ENCODE measurements at regions not wholly inside any gene's neighbourhood (a gene's known extent, or its start where the extent isn't known, plus 50 kb on each side); places are given as distances from the start of the nearest gene placed in this dataset.

DNA sequence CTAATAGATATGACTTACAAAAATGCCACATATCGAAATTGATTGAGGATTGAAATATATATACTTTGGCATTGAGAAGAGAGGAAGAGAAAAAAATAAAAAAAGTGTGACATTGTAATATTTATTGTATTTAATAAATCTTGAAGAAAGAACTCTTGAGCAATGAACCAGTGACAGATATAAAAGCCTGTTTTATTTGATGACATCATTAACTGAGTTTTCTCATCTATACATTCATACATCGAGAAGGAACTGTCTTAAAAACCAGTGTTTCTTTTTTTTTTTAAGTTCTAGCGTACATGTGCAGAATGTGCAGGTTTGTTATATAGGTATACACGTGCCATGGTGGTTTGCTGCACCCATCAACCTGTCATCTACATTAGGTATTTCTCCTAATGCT is 368.2 kb downstream of the SNAPC1 start:
- DNase-seq (ENCODE audit: extremely low read depth in 1 of 2, low read depth in 1 of 2) = no peak

DNA sequence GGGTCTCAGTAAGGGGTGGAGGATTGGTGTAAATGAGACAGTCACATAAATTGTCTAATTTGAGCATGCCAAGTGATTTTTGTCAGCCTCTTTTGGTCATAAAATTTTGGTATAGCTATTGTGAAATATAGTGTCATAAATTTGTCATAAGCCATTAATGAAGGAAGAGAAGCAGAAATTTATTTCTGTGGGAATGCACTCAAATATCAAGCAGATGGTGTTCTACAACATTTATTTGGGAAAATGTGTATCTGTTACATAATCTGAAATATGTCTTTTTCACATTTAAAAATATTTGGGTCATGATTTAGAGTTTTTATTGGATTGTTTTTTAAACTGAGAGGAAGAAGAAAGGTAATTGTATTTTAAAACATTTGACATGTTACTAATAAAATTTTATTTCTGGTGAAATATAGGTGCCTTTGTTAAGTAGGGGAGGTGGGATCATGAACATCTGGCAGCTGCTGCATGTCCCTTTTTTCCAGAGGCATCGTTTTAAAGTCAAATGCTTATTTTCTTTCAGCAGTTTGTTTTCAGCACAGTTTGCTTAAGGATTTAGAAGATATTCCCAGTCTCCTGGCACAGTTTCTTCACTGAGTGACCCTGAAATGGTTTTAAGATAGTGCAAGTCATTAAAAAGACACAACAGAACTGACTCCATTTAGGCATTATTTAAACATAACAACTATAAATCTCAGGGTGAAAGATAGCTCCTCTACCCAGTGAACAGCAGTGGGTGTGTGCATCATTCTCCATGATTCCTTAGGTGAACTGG is 371.7 kb downstream of the SNAPC1 start:
- DNase-seq (ENCODE audit: extremely low read depth in 1 of 2, low read depth in 1 of 2) = no peak

DNA sequence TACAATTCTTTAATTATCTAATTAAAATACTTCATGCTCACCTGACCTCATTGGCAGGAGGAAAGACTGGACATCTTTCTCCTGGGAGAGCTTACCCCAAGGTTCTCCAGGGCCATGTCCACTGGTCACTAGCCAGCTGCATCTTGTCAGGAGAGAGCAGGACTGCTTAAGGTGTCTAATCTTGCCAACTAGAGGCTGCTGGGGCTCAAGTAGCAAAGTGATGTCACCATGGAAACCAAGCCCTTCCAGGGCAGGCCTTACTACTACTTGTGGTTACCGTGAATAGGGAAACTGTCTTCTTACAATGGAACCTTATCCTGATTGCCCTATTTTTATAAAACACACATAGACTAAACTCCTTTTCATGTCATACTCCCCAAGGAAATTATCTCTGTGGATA is 376.4 kb downstream of the SNAPC1 start:
- DNase-seq (ENCODE audit: extremely low read depth in 1 of 2, low read depth in 1 of 2) = no peak

DNA sequence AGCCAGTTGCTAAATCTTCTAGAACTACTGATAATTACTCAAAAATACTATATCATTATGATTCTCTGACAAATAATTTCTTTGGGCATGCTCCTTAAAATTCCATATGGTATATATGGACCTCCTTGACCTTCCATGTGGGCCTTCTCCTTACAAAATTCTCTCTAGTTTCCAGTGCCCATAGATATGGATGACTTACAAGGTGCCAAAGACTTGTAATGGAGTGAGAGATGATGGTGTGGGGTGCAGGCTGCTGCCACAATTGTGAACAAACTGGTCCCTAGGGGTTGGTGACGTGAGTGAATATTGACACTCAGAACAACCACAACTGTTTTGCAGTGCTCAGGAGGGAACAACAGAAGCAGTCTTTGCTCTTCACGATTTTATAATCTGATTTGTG is 378.9 kb downstream of the SNAPC1 start:
- no peak for DNase-seq (ENCODE audit: extremely low read depth in 1 of 2, low read depth in 1 of 2)

DNA sequence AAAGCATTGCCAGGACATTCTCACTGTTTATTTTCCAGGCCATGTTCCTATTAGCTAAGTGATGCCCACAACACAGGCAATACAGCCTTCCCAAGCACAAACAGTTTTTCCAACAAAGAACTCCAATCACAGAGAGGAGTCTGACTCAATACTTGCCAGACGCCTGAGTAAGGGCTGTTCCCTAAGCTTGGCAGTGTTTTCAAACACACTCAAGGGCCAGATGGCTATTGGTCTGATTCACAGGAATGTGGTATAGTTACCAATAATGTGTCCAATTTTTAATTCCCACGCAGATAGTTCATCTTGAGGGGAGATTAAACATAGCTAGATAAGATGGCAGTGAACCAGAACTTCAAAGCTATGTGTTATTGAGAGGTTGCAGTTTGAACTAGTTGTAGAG is 381.0 kb downstream of the SNAPC1 start:
- no peak for DNase-seq (ENCODE audit: extremely low read depth in 1 of 2, low read depth in 1 of 2)

DNA sequence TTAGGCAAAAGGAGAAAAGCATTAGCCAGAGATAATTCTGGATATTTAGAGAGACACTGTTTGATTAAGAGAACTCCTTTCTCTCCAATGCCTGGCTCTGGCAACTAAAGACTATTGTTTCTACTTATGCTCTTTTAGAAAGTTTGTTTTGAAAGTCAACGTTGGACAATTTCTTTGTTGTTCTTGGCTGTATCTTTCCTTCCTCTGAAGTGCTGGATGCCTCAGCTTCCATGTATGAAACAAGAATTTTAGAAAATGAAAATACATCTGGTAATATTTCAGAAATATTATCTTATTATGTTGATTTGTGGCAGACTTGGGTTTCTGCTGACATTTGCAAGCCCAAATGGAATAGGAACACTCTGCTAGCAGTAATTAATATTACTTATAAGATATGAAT is 382.6 kb downstream of the SNAPC1 start:
- DNase-seq (ENCODE audit: extremely low read depth in 1 of 2, low read depth in 1 of 2) = no peak

DNA sequence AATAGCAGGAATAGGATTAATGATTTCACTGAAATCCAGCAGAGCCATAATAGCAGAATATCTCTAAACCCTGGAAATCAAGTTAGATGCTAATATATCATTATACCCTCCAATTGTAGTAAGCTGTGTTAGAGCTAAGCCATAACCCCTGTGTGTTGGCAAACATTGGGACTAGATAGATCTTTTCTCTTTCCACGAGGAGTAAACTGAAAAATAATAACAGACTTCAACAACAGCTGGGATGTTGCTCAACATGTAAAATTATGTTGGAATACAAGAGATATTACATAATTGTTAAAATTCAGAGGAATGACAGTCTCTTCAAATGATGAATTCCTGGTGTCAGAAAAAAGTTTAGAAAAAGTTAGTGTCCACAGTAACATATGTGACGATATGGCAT is 383.8 kb downstream of the SNAPC1 start:
- no peak for DNase-seq (ENCODE audit: extremely low read depth in 1 of 2, low read depth in 1 of 2)

DNA sequence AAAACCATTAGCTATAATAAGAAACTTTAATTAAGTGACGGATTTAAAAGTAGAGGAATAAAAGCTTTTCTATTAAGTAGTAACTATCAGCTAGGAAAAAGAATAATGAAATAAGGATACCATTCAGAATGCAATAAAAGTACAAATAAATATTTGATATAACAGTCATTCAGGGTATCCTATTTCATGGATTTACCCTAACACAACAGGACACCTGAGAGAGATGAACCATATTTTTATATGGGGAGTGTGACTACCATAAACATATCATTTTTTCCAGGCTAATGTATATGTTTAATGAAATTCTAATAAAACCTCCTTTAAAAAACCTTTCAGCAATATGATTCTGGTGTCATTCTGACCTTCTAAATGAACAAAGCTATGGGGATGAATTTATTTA is 393.8 kb downstream of the SNAPC1 start:
- no peak for DNase-seq (ENCODE audit: extremely low read depth in 1 of 2, low read depth in 1 of 2)

DNA sequence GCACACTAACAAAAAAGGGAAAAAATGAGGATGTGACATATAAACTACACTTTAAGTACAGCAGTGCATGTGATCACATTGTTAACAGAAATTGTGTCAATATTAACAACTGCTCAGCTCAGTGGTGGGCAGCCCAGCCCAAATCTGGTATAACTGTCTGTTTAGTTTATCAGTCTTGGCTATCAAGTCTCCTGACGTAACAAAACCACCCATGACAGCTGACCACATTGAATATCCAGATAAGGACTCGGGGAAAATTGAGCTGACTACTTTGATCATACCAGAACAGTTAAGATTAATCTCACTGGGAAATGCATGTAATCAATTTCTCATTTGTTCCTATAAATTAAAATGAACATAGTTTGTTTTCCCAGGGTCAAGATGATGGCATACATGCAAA is 396.6 kb downstream of the SNAPC1 start:
- no peak for DNase-seq (ENCODE audit: extremely low read depth in 1 of 2, low read depth in 1 of 2)

DNA sequence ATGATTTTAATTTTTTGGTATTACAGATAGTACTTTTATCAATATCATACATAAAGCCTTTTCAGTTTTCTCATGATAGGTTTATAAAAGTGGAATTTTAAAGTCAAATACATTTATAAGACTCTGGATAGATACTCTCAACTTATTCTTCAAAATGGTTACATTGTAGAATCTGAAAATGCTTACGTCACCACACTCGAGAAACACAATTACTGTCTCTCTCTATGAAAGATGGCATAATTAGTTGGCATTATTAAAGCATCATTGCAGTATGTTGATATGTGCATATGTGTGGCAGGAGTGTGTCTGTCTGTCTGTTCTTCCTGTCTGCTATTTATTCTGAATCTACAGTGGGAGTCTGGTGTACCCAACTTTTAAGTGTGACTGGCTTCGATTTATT is 397.1 kb downstream of the SNAPC1 start:
- DNase-seq (ENCODE audit: extremely low read depth in 1 of 2, low read depth in 1 of 2) = no peak

DNA sequence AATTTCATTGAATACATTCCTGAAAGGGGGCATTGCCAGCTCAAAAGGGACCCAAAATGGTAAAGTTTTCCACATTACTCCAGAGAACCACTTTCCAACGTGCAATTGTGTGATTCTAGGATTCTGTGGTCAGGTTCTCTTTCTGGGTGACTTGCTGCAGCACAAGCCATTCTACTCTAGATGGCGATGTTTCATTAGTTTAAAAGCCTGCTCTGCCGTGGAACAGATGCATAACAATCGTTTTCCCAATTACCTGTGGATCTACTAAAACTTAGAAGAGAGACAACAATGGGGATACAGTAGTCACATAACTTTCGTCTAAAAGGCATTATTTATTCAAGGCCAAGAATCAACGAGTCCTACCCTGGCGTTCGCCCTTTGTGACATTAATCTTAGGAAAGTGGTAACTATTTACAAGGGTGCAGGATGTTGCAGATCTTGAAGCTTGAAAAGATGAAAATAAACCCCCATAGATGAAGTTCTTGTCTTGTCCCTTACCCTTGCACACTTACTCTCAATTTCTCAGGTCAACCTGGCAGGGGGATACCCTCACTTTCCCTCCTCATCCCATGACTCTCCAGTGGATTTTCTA is 400.9 kb downstream of the SNAPC1 start:
- no peak for DNase-seq (ENCODE audit: extremely low read depth in 1 of 2, low read depth in 1 of 2)

DNA sequence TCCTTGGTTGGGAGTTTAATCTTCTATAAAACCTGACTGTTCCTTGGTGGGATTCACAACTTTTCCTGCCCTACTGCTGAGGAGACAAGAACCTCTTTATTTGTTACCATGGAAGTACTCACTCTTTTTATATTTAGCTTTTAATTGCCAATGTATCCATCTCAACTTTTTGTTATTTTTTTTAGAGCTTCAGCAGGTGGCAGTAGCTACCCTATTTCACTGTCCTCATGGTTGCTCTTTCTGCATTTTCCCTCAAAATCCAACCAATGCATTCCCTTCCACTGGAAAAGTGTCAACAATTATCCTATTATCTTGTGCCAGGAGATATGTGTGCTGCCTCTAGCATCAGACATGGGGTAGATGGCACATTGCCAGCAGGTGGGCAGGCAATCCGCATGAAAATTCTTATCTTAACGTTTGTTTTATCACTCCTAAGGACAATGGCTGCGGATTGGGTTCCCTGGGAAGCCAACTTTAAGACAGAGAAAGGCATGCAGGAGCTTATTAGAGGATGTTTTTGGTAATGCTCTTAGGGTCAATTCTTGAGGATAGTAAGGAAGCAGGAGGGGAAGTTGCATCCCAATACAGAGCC is 406.4 kb downstream of the SNAPC1 start:
- DNase-seq (ENCODE audit: extremely low read depth in 1 of 2, low read depth in 1 of 2) = no peak

DNA sequence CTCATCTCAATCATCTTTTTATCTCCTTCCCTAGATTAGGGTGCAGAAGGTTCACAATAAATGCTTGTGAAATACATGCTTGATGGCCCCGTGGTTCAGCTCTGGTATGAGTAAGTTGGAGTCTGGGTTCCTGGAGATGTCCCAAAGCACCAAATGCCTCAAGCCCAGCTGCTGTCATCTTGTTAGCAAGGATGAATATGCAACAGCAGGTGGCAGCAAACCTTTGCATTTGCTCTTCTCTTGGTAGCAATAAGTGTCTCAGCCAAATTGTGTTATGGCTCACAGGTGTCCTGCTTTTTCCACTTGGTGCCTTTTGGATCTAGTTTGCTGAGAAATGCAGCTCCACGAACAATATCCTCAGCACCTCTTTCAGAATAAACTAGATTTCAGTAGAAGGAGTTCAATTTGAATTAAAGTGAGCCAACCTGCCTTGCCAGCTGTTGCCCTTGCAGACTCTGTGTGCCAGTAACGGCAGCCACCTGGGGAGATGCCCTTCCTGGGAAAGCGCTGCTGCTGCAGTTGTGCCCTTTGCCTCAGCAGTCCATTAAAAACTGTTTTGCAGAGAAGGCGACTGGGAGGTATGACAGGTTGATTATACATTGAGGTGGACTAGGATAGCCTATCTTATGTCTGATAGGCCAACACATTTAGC is 417.3 kb downstream of the SNAPC1 start:
- DNase-seq (ENCODE audit: extremely low read depth in 1 of 2, low read depth in 1 of 2) = no peak

DNA sequence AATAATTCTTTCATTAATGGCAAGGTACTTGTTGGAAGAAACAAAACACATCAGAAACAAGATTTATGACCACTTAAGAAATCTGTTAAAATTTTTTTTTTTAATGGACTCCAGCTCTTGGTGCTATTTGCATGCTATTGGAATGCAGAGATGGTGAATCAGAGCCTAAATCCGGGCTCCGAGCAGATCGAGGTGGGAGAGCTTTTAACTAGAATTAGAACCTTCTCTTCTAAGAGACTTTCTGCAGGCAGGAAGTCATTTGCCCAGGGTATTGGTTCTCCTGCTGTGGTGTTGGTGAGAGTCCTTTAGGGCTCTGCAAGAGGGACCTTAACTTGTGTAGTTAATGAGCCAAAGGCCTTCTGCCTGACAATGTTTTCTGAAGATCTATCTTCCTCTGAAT is 419.4 kb downstream of the SNAPC1 start:
- DNase-seq (ENCODE audit: extremely low read depth in 1 of 2, low read depth in 1 of 2) = no peak

DNA sequence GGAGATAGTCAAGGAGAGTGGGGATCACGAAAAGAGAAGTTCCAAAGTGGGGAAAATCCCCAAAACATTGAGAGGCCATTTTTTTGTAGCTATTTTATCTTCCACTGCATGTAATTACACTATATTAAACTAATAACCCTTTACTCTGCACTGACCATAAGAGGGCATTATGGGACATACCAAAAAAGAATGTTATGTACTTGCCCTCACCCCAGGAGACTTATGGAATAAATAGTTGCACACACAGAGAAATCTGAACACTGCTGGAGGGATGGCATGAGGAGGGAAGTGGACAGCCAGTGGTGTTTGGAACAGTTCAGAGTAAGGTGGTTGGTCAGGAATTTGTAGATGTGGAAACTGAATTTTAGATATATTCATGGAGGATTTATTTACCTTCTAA is 422.9 kb downstream of the SNAPC1 start:
- no peak for DNase-seq (ENCODE audit: extremely low read depth in 1 of 2, low read depth in 1 of 2)

DNA sequence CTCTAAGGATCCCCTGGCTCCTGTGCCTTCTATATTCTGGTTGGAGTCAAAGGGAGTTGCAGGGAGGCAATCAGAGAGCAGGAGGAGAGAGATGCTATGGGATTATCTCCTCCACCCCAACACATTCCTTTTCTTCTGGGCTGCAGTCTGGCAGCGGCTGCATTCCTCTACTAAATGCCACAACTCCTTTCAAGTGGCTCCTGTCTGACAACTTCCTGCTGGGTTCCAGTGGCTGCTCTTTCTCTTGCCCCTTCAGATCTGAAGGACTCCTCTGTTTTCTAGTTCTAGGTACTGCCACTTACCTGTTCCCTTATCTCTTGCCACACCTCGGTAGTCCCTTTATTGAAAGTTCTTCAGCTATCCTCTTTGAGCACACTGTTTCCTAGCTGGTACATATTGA is 425.0 kb downstream of the SNAPC1 start:
- no peak for DNase-seq (ENCODE audit: extremely low read depth in 1 of 2, low read depth in 1 of 2)

DNA sequence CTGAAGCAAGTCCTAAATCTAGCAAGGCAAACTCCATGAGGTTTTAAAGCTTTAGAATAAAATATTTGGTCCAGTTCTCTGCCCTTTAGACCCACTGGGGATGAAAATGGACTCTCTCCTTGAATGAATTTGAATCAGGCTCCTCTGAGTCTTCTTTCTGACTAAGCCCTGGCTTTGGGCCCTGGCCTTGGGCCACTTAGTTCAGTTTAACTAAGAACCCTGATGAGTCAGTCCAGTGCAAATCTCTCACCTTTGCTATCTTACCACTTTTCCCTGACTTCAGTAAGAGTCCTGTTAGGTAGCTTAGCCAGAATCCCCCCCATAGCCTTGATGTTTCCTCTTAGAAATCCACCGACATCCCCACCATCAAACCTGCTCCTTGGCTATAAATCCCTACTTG is 427.5 kb downstream of the SNAPC1 start:
- no peak for DNase-seq (ENCODE audit: extremely low read depth in 1 of 2, low read depth in 1 of 2)

DNA sequence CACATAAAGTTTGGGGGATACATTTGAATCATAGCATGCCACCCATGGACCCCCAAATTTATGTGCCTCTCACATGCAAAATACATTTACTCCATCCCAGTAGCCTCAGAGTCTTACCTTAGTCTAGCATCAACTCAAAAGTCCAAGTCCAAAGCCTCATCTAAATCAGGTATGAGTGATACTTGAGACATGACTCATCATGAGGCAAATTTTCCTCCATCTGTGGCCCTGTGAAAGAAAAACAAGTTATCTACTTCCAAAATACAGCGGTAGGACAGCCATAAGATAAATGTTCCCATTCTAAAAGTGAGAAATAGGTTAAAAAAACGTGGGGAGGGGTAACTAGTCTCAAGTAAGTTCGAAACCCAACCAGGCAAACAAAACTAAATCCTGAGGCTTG is 444.2 kb downstream of the SNAPC1 start:
- no peak for DNase-seq (ENCODE audit: extremely low read depth in 1 of 2, low read depth in 1 of 2)

DNA sequence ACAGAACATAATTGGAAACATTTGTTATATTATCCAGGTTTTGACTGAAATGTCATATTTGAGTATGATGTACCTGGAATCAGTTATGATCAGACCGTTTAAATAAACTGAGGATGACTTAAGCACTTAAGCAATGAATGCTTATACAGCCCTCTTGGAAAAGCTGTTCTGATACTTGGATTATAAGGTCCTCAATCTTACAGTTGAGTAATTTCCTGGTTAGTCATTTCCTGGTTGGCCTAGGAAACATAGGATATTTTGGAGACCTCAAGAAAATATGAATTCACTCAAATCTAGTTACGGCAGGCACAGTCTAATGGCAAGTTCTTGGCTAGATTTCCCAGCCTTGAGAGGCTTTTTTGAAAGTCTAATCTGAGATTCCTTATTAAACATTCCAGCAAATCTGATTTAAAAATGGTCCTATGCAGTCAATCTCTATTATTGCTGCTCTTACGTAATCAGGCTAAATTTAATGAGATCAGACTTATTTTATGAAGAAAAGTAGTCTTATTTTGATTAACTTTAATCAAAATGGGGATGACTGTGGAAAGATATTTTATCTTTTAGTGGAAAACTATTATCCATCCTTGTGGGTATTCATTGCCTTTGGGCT is 447.2 kb downstream of the SNAPC1 start:
- no peak for DNase-seq (ENCODE audit: extremely low read depth in 1 of 2, low read depth in 1 of 2)

DNA sequence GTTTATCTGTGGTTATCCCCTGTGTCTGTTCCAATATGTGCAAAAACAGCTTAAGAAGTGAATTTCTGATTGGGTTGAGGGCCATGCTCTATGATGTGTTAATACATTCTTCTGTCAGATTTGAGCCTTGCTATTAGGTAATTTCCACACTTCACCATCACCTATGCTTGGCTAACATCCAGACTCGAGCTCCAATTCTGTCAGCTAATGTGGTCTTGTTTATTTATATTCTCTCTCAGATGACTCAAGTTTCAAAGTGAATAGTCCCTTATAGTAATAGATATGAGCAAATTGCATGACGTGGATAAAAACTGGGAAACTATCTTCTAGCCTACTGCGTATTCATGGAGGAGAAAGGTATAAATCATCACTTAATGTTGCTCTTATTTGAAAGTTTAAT is 451.3 kb downstream of the SNAPC1 start:
- no peak for DNase-seq (ENCODE audit: extremely low read depth in 1 of 2, low read depth in 1 of 2)

DNA sequence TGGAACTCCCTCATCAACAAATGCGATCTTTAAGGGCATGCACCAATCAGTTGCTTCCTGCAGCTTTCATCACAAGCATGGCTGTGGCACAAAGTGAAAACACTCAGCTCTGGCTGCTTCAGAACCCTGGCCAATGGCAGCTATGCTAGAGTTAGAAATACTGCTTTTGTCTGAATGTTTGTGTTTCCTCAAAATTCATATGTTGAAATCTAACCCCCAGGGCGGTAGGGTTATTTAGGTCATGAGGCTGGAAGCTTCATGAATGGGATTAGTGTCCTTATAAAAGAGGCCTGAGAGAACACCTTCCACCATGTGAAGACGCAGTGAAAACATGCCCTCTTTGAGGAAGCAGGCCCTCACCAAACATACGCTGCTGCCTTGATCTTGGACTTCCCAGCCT is 453.9 kb downstream of the SNAPC1 start:
- DNase-seq (ENCODE audit: extremely low read depth in 1 of 2, low read depth in 1 of 2) = no peak

DNA sequence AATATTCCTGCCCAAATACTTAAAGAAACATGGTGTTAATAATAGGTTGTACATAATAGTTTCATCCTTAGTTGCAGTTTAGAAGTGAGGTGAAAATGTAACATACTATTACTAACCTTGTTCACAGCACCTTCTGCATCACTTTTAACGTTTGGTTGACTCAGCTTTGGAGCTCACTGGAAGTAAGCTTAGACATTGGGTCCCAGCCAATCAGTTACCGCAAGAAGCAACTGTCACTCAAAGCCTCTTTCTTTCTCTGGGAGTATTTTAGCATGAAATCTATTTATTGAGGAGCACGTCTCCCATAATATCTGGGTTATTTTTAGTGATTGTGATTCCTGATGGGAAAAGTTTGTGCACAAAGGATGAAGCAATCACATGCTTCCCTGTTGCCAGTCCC is 472.6 kb downstream of the SNAPC1 start:
- DNase-seq (ENCODE audit: extremely low read depth in 1 of 2, low read depth in 1 of 2) = no peak
